Amygdala (tissue), 56 donors: ENCODE measurements at regions not wholly inside any gene's neighbourhood (a gene's known extent, or its start where the extent isn't known, plus 50 kb on each side); places are given as distances from the start of the nearest gene placed in this dataset.

Experiments used
- DNase-seq, 56 donors: peaks; one replicate each; lab custom pipeline; 2025; lab: John Stamatoyannopoulos, UW

GRCh38 chr20:11221046-11221445 lies 547.2 kb upstream of the JAG1 start:
- DNase-seq: no peak

DNA sequence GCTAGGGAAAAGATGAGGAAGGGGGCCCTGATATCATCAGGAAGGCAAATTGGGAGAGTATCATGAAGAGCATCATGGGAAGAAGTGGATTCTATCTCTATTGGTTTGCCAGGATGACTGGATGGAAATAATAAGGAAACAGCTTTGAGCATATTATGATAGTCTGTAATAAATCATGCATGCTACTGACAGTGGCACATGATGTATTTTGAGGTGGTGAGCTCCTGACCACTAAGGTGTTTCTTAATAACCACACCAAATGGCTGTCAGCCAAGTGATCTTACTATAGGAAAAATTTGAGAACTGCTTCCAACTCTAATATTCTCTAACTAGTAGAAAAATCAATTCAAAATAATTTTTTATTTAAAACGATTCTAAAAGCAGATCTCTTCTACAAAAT lies 548.4 kb upstream of the JAG1 start:
- no peak for DNase-seq

GRCh38 chr20:11227602-11228001 lies 553.8 kb upstream of the JAG1 start:
- DNase-seq: no peak

DNA sequence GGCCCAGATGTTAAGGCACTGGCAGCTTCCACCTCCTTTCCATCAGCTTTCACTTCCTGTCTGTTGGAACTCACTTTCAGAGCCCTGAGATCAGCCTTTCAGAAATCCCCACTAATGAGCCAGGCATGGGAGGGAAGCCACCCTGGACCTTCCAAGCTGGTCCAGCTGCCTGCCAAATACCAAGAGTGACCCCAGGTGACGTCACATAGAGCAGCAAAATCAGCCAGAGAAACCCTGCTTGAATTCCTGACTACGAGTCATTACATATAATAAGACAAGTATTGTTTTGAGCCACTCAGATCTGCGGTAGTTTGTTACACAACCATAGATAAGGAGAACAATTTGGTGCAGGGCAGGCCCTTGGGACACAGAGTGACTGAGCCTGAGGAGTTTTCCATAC lies 556.0 kb upstream of the JAG1 start:
- DNase-seq: peak in 13 of 56 donors; percentile 2 to 61 (median 11)

GRCh38 chr20:11230999-11231398 lies 557.2 kb upstream of the JAG1 start:
- peak in 1 of 56 donors; percentile 28 for DNase-seq

DNA sequence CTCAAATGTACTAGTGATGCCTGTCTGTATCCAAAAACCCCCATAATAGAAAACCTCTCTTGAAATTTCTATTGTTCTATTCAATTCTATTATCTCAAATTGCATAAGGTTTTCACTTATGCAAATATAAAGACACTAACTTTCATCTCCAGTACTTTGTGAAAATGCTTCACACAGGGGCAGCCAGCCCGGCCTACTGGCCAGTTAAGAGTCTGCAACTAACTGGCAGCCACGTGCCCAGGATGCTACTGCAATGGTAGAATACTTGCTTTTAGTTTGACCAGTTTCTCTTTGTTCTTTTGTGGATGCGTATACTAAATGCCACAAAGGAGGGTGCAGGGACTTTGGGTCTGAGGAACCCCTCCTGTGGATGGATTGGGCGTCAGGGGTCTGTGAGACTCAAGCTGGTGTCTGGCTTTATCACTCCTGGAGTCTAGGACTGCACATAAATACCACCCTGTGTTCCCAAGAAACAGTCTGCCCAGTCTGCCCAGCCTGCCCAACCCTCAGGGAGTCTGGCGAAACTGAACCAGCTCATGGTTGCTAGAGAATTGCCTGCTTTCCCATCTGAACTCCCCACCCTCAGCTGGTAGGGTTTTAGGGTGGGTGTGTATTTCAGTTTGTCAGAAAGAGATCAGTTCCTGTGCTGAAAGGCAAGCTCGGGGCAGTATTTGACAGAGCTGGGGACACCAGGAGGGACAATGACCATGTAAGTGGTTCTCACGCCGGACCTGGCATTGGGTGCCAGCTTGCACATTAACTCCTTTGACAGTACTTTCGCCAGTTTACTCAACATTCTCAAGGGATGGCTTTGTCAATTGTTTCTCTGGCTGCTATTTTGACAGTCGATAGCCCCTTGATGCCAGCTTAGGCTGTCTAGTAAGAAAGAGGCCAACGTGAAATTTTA lies 558.2 kb upstream of the JAG1 start:
- peak in 21 of 56 donors; percentile 6 to 52 (median 22) for DNase-seq

DNA sequence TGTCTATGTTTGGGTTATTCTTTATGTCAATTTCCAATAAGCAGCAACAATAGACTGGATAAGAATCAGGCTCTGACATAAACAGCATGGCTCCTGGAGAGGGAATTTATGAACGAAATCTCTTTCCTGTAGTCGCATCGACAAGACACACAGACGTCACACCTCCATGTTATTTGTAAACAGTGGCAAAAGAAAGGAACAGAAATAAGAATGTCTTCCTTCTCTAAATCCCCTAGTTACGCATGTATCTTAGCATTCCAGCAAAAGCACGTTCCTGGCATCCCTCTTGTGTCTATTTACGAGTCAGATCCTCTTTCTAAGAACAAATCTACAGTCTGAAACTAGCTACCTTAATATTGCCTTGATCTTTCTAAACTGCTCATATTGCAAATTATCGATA lies 559.1 kb upstream of the JAG1 start:
- DNase-seq: no peak

GRCh38 chr20:11234181-11234580 lies 560.4 kb upstream of the JAG1 start:
- no peak for DNase-seq

DNA sequence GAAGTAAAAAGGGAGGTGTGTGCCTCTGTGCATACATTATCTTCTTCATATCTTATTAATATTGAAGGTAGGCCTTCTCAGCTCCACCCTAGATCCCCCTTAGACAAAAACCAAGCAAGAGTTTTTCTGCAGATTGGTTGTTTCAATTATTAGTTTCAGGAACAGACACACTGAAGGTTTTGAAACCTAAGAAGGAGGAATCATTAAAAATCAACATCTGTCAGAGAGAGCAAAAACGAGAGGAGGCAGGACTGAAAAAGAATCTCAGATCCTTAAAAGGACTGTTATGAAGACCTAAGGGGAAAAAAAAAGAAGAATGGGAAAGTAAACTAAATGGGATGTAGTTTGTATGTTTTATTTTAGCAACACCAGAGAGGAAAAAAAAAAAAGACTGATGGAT lies 560.8 kb upstream of the JAG1 start:
- no peak for DNase-seq

- DNase-seq: no peak
These were observed 561.3 kb upstream of the JAG1 start for GRCh38 chr20:11235058-11235457.

DNA sequence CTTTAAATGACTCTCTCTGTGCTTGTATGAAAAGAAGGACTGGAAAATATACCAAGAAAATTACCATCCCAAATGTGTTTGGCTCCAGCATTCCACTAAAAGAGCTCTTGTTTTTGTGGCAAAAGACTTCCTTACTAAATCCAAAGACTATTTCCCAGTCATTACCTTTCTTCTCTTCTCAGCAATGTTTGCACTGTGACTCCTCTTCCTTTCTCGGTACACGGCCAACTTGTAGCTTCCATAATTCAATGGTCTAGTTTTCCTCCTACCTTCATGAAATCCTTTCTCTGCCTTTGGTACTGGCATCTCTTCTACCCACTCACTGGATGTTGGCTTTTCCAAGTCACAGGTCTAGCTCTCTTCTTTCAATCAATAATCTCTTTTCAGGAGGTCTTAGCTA lies 568.5 kb upstream of the JAG1 start:
- no peak for DNase-seq

GRCh38 chr20:11245431-11245830 lies 571.6 kb upstream of the JAG1 start:
- DNase-seq: no peak

GRCh38 chr20:11246251-11246775 lies 572.5 kb upstream of the JAG1 start:
- DNase-seq: no peak

DNA sequence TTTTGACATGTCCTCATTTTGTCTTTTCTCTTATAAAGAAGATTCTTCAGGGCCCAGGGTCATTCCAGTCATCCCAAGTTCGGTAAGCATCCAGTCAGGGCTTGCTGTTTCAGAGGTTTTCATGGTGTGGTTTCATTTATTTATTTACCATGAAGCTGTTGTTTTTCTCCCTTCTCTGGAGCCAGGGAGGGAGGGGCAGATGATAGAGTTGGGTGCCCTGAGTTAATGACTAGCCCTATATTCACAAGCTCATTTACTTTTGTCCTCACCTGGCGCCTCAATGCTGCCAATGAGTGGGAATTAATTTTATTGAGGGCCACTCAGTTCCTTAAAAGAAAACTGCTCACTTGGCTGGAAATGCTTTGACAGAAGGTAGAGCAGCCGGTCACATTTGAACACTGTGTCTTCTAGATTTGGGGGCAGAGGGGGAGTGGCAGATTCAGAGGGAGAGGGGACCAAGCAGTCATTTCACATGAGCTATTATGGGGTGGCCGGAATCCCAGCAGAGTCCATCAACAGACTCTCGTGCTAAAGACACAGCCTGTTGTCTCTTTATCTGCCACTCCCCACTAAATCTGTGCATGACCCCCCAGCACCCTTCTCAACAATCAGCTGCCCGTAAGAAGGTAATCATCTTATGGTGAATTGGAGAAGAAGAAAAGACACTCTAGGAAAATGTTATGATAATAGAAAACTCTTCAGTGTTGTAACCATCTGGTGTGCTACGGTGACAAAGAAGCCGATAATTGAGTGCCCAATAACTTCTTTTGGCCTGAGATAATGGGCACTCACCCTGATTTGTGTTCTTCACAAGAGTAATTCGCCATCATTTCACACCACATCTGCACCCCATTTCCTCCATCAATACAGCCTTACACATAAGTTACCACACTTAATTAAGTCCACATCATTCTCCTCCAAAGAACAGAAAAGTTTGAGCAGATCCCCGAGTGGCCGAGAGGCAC lies 573.5 kb upstream of the JAG1 start:
- no peak for DNase-seq

DNA sequence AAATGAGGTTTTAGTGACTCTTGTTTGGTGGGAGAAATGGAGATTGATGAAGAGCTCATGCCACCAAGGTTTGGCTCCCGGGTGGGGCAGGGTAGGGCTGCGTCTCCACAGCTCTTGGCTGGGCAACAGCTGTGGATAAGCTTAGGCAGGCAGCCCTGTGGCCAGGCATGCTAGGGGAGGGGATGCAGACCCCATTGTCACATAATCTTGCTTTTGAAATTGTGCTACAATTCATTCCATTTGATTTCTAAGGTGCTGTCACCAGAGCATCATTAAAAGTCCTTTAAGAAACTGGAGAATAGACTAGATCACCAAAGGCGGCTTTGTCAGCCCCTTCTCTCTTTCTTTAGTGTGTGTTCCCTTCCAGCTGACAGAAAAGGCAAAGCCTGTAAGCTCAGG lies 574.2 kb upstream of the JAG1 start:
- DNase-seq: no peak

DNA sequence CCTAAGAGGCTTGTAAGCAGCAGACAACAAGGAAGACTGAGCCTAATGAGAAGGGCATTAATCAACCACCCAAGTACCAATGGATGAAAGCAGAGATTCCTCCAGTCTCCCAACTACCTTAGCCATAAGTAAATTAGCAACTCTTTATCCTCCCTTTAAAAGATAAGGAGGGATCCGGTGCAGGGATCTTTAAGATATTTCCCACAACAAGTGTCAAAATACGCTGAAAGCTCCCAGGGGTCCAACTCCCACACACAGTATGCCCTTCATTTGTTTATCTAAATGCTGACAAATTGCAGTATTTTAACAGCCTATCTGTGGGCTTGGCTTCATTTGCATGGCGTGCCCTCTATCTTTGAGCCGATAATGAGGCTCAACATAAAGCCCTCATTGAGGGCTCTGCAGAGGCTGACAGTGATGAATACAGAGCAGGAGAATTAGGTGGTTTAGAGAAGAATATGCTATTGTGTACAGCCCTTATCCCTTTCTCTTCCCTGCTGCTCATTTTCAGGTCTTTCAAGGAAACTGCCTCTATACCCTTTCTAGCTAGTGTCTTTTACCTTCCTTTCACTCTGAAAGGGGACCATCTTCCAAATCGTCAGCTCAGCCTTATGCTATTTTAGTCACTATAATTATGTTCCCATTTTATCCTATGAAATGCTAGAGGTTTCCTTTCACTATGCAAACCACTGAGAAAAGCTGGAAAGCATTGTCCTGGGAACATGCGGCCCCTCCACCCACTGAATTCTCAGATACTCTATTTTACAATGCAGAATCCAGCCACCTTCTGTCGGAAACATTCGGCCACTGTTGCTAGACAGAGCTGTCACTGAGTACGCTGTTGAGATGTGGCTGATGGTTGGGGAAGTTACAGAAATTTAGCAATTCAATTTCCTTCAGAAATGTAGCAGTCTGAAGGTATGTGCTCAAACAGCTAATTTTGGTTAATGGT lies 575.2 kb upstream of the JAG1 start:
- DNase-seq: peak in 14 of 56 donors; percentile 4 to 61 (median 28)

DNA sequence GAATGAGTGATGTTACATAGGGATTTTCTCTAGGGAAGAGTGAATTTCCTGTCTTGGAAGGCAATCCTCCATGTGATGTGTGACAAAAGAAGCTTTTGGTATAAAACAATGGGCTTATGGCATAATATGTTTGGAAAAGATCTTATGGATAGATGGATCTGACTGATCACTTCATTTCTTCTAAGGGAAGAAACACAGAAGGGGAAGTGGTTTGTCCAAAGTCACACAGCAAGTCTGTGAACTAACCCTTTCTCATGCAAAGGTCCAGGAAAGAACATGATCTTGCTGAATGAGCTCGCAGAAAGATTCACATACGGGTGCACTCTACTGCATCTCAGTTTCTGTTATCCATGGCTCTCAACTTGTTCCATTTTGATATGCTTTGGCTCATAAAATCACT lies 575.9 kb upstream of the JAG1 start:
- DNase-seq: no peak

DNA sequence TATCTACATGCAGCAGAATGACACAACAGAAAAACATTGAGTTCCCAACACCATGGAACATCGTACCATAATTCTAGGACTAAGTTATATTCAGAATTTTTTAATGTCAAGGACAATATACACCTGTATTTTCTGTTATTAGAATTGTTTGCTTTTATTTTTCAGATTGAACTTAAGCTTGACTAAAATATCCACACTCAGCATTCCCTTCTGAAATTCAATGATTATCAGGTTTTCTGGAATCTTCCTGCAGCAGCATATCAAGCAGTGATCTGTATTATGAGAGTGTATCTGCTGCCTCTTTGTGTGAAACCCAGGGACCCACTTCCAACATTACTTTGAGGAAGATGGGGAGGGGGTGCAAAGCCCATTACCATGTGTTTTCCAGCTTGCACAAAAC lies 578.6 kb upstream of the JAG1 start:
- DNase-seq: no peak

GRCh38 chr20:11255455-11255854 lies 581.7 kb upstream of the JAG1 start:
- no peak for DNase-seq

DNA sequence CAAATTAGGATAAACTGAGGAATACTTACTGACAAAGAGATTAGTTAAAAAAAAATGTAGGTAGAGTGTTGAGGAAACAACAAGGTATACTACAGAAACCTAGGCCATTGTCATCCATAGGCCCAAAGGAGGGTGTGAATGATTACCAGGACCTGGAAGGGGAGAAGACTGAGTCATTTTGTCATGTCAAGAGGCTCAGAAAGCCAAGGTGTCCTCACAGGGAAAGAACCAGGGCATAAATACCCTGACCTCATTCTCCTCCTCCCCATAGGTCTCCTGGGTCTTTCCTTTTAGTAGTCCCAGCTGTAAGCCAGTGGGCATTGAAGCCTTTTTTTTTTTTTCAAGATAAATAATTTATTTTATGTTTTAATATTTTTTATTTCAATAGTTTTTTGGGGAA lies 582.1 kb upstream of the JAG1 start:
- no peak for DNase-seq
